H9 (cell line): ENCODE measurements at regions not wholly inside any gene's neighbourhood (a gene's known extent, or its start where the extent isn't known, plus 50 kb on each side); places are given as distances from the start of the nearest gene placed in this dataset.
A peak's percentile ranks its signal among the peaks of the same experiment; 100 is the strongest.

Source experiments
- DNase-seq: peaks from one replicate; pipeline ENCODE4 v3.0.0-alpha.2; 2017
- H2AFZ ChIP-seq: one replicate; pipeline ENCODE4 v1.6.1; 2013; ENCODE audit warnings: mild to moderate bottlenecking, low read length, control low read depth, moderate library complexity
- H2AK5ac ChIP-seq: 2 replicates; pipeline ENCODE4 v1.6.1; 2013; ENCODE audit warnings: low read length, control low read depth, mixed read lengths; ENCODE audit not compliant: insufficient read length
- H2BK120ac ChIP-seq: one replicate; pipeline ENCODE4 v1.6.1; 2013; ENCODE audit warnings: low read depth, mild to moderate bottlenecking, low read length, control low read depth, inconsistent platforms; ENCODE audit not compliant: poor library complexity, severe bottlenecking
- H2BK12ac ChIP-seq: 2 replicates; pipeline ENCODE4 v1.6.1; 2013; ENCODE audit warnings: low read length, control low read depth, mixed read lengths, low read depth; ENCODE audit not compliant: insufficient read length
- H2BK15ac ChIP-seq: 2 replicates; pipeline ENCODE4 v1.6.1; 2013; ENCODE audit warnings: low read depth, low read length, control low read depth
- H2BK20ac ChIP-seq: one replicate; pipeline ENCODE4 v1.6.1; 2013; ENCODE audit warnings: low read depth, mild to moderate bottlenecking, low read length, control low read depth, inconsistent platforms; ENCODE audit not compliant: poor library complexity, severe bottlenecking
- H2BK5ac ChIP-seq: 2 replicates; pipeline ENCODE4 v1.6.1; 2013; ENCODE audit warnings: low read length, control low read depth, mixed read lengths; ENCODE audit not compliant: insufficient read length
- H3K14ac ChIP-seq: 2 replicates; pipeline ENCODE4 v1.6.1; 2013; ENCODE audit warnings: low read length, control low read depth; ENCODE audit not compliant: insufficient read depth
- H3K18ac ChIP-seq: 2 replicates; pipeline ENCODE4 v1.6.1; 2013; ENCODE audit warnings: low read depth, mild to moderate bottlenecking, mixed read lengths, low read length, control low read depth; ENCODE audit not compliant: insufficient read length
- H3K23ac ChIP-seq: 2 replicates; pipeline ENCODE4 v1.6.1; 2013; ENCODE audit warnings: low read length, control low read depth, mixed read lengths, low read depth; ENCODE audit not compliant: insufficient read length
- H3K23me2 ChIP-seq: 2 replicates; pipeline ENCODE4 v1.6.1; 2013; ENCODE audit warnings: low read depth, mild to moderate bottlenecking, mixed read lengths, low read length, control low read depth; ENCODE audit not compliant: insufficient read length, poor library complexity, severe bottlenecking
- H3K27ac ChIP-seq: 2 replicates; pipeline ENCODE4 v1.5.1; 2013; ENCODE audit warnings: low read length, control low read depth, mixed read lengths, low read depth; ENCODE audit not compliant: insufficient read length
- H3K27me3 ChIP-seq: 2 replicates; pipeline ENCODE4 v1.6.1; 2013; ENCODE audit warnings: low read length, control low read depth, inconsistent platforms; ENCODE audit not compliant: insufficient read depth
- H3K4ac ChIP-seq: 2 replicates; pipeline ENCODE4 v1.6.1; 2013; ENCODE audit warnings: low read depth, mild to moderate bottlenecking, control low read depth, inconsistent platforms, low read length, moderate library complexity
- H3K4me1 ChIP-seq: 2 replicates; pipeline ENCODE4 v1.6.1; 2013; ENCODE audit warnings: low read length, control low read depth, inconsistent platforms; ENCODE audit not compliant: insufficient read depth
- H3K4me2 ChIP-seq: 2 replicates; pipeline ENCODE4 v1.6.1; 2013; ENCODE audit warnings: low read length, control low read depth, mixed read lengths; ENCODE audit not compliant: insufficient read length, insufficient read depth
- H3K56ac ChIP-seq: 2 replicates; pipeline ENCODE4 v1.6.1; 2013; ENCODE audit warnings: low read depth, mild to moderate bottlenecking, mixed read lengths, low read length, control low read depth; ENCODE audit not compliant: insufficient read length
- H3K79me1 ChIP-seq: 2 replicates; pipeline ENCODE4 v1.6.1; 2013; ENCODE audit warnings: low read depth, mild to moderate bottlenecking, moderate library complexity, low read length, control low read depth, inconsistent platforms; ENCODE audit not compliant: insufficient read depth, poor library complexity, severe bottlenecking
- H3K79me2 ChIP-seq: 2 replicates; pipeline ENCODE4 v1.6.1; 2013; ENCODE audit warnings: low read length, control low read depth, inconsistent platforms; ENCODE audit not compliant: insufficient read depth
- H3K9ac ChIP-seq: 2 replicates; pipeline ENCODE4 v1.6.1; 2013; ENCODE audit warnings: low read length, control low read depth, mixed read lengths; ENCODE audit not compliant: insufficient read length; ENCODE audit errors: extremely low read depth
- H3K9me3 ChIP-seq: one replicate; pipeline ENCODE4 v1.6.1; 2013; ENCODE audit warnings: low read depth, low read length, inconsistent platforms; ENCODE audit not compliant: control insufficient read depth
- H3T11ph ChIP-seq: one replicate; pipeline ENCODE4 v1.6.1; 2013; ENCODE audit warnings: mild to moderate bottlenecking, low read length, control low read depth, inconsistent platforms
- H4K20me1 ChIP-seq: one replicate; pipeline ENCODE4 v1.6.1; 2013; ENCODE audit not compliant: control insufficient read depth, insufficient read length, insufficient read depth
- H4K5ac ChIP-seq: 2 replicates; pipeline ENCODE4 v1.6.1; 2013; ENCODE audit warnings: low read depth, mild to moderate bottlenecking, mixed read lengths, low read length, control low read depth; ENCODE audit not compliant: insufficient read length
- H4K8ac ChIP-seq: replicated peaks from 2 replicates; pipeline ENCODE4 v1.6.1; 2013; ENCODE audit warnings: low read length, control low read depth, mixed read lengths, low read depth; ENCODE audit not compliant: insufficient read length
- H4K91ac ChIP-seq: 2 replicates; pipeline ENCODE4 v1.6.1; 2013; ENCODE audit warnings: low read depth, mild to moderate bottlenecking, moderate library complexity, mixed read lengths, low read length, control low read depth; ENCODE audit not compliant: insufficient read length
- H3K27ac Mint-ChIP-seq, 3 experiments: 2 replicates in 2 of 3; 3 replicates in 1 of 3; pipeline ENCODE4 v1.8.0; 2020 to 2021; ENCODE audit warnings: mixed read lengths in 3 of 3, mild to moderate bottlenecking in 1 of 3, moderate library complexity in 1 of 3
- H3K27me3 Mint-ChIP-seq: 2 replicates; pipeline ENCODE4 v1.8.0; 2021; ENCODE audit warnings: low read depth, mild to moderate bottlenecking, moderate library complexity, mixed read lengths
- H3K36me3 Mint-ChIP-seq, 3 experiments: 2 replicates in 2 of 3; 3 replicates in 1 of 3; pipeline ENCODE4 v1.8.0; 2020 to 2021; ENCODE audit warnings: low read depth in 3 of 3, mixed read lengths in 3 of 3; ENCODE audit not compliant: insufficient read depth in 1 of 3
- H3K4me1 Mint-ChIP-seq, 2 experiments: 2 replicates each; pipeline ENCODE4 v1.8.0; 2020; ENCODE audit warnings: mixed read lengths in 2 of 2
- H3K4me3 Mint-ChIP-seq, 2 experiments: 2 replicates in 1 of 2; 3 replicates in 1 of 2; pipeline ENCODE4 v1.8.0; 2020 to 2021; ENCODE audit warnings: mild to moderate bottlenecking in 2 of 2, mixed read lengths in 2 of 2, moderate library complexity in 1 of 2
- H3K9me3 Mint-ChIP-seq, 2 experiments: 2 replicates in 1 of 2; 3 replicates in 1 of 2; pipeline ENCODE4 v1.8.0; 2020; ENCODE audit warnings: mild to moderate bottlenecking in 2 of 2, mixed read lengths in 2 of 2, moderate library complexity in 1 of 2
- CTCF ChIP-seq: fragments of 200-600 bp; sonication (generic); conservative IDR thresholded peaks from 3 replicates; pipeline ENCODE4 v1.8.0; 2021; ENCODE audit warnings: antibody characterized with exemption, mild to moderate bottlenecking
- WGBS: extraction: QIAGEN DNeasy Blood & Tissue Kit; methylation state at CpG from one replicate; pipeline ENCODE4 v1.1.7; 2013; ENCODE audit warnings: missing lambda C conversion rate, low lambda C conversion rate, mixed read lengths; ENCODE audit not compliant: insufficient read length; ENCODE audit errors: extremely low coverage; 5-methylcytosine and 5-hydroxymethylcytosine counted together

- Histone ChIP-seq H4K8ac (no peak overlapping the region), H2AFZ (no peak overlapping the region), H2BK120ac (no peak overlapping the region), H3K4me2 (peak overlapping the region; percentile 25), H2BK5ac (no peak overlapping the region), H3K23me2 (no peaks in the 10 kb centered on the region), H2BK15ac (no peak overlapping the region), H3K23ac (no peak overlapping the region), H4K5ac (no peak overlapping the region), H3K9ac (no peak overlapping the region), H3K9me3 (no peaks in the 10 kb centered on the region), H4K20me1 (no peaks in the 10 kb centered on the region), H3K27me3 (no peaks in the 10 kb centered on the region), H3T11ph (no peak overlapping the region), H3K14ac (no peak overlapping the region), H3K4ac (no peak overlapping the region), H3K4me1 (no peaks in the 10 kb centered on the region), H3K27ac (no peak overlapping the region), H2AK5ac (no peak overlapping the region), H3K79me2 (no peaks in the 10 kb centered on the region), H3K79me1 (no peaks in the 10 kb centered on the region), H3K56ac (no peak overlapping the region), H3K18ac (no peak overlapping the region), H2BK20ac (no peak overlapping the region), H2BK12ac (no peak overlapping the region), H4K91ac (no peak overlapping the region)
- no CpG with 5 or more reads among the region's 5 CpGs for WGBS
- Mint-ChIP-seq H3K27ac (peak overlapping the region in 2 of 3 experiments; percentile 57 to 69; a peak in 4 of 7 replicates), H3K4me3 (no peak overlapping the region), H3K27me3 (no peaks in the 10 kb centered on the region), H3K4me1 (peaks cover 10 to 17% of the 10 kb centered on the region in 2 experiments), H3K36me3 (no peaks in the 10 kb centered on the region), H3K9me3 (no peaks in the 10 kb centered on the region)
- no peak for TF ChIP-seq CTCF
- peak; percentile 50 for DNase-seq
Observed at GRCh38 chr13:71967990-71968389, 101.0 kb upstream of the DACH1 start.
